ENCODE measurements at regions not wholly inside any gene's neighbourhood (a gene's known extent, or its start where the extent isn't known, plus 50 kb on each side); places are given as distances from the start of the nearest gene placed in this dataset.

DNA sequence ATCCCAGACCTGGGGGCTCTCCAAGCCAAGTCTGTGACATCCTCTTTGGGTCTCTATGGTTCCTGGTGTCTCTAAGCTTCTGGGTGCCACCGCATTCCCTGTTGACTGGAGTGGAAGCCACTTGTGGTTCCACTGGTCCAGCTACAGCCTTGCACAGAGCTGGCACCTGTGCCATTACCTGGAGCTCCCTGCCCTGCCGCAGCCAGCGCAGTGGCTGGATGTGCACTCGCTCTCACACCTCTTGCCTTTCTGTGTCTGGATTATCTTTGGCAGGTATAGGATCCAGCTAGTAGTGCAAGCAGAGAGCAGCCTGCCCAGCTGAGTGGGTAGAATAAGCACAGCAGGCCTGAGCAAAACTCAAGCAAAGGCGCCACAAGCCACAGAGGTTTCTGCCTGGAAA, 1635.5 kb downstream of the OTOL1 start:
- Histone ChIP-seq H3K4me2 (ENCODE audit: low read length) (no peak overlapping the region), H2AFZ (ENCODE audit: low read length) (no peak overlapping the region), H3F3A (ENCODE audit: insufficient read depth, low read length) (no peaks in the 10 kb centered on the region), H3K9me2 (ENCODE audit: low read depth, low read length) (no peaks in the 10 kb centered on the region; the same call in 1 of the 2 replicates), H3K9me3 (ENCODE audit: low read length) (no peaks in the 10 kb centered on the region), H3K36me3 (ENCODE audit: insufficient read depth, low read length) (no peaks in the 10 kb centered on the region), H3K27ac (ENCODE audit: low read depth, low read length, poor library complexity, severe bottlenecking) (no peak overlapping the region), H3K4me1 (ENCODE audit: insufficient read depth, low read length, severe bottlenecking) (no peaks in the 10 kb centered on the region), H4K20me1 (ENCODE audit: insufficient read depth, low read length) (no peaks in the 10 kb centered on the region), H3K79me2 (ENCODE audit: insufficient read depth, low read length) (no peaks in the 10 kb centered on the region), H3K4me3 (ENCODE audit: low read depth, low read length, poor library complexity, severe bottlenecking) (no peak overlapping the region), H3K9ac (ENCODE audit: low read length) (no peak overlapping the region), H3K27me3 (ENCODE audit: insufficient read depth, low read length) (no peaks in the 10 kb centered on the region)
- TF ChIP-seq EZH2 (IDR thresholded peaks at IDR 0.05; ENCODE audit: borderline replicate concordance, low read length) = no peak
- TF ChIP-seq, protein P1, sequence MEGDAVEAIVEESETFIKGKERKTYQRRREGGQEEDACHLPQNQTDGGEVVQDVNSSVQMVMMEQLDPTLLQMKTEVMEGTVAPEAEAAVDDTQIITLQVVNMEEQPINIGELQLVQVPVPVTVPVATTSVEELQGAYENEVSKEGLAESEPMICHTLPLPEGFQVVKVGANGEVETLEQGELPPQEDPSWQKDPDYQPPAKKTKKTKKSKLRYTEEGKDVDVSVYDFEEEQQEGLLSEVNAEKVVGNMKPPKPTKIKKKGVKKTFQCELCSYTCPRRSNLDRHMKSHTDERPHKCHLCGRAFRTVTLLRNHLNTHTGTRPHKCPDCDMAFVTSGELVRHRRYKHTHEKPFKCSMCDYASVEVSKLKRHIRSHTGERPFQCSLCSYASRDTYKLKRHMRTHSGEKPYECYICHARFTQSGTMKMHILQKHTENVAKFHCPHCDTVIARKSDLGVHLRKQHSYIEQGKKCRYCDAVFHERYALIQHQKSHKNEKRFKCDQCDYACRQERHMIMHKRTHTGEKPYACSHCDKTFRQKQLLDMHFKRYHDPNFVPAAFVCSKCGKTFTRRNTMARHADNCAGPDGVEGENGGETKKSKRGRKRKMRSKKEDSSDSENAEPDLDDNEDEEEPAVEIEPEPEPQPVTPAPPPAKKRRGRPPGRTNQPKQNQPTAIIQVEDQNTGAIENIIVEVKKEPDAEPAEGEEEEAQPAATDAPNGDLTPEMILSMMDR (IDR thresholded peaks at IDR 0.05; ENCODE audit: low read length) = no peak

- Histone ChIP-seq H3K4me3 (ENCODE audit: low read depth, low read length, poor library complexity, severe bottlenecking) (no peak overlapping the region), H3K9me2 (ENCODE audit: low read depth, low read length) (no peaks in the 10 kb centered on the region; the same call in 1 of the 2 replicates), H3K9me3 (ENCODE audit: low read length) (0 out of 2 replicates have a peak, but pooled peaks cover 2% of the 10 kb centered on the region), H3K79me2 (ENCODE audit: insufficient read depth, low read length) (no peaks in the 10 kb centered on the region), H4K20me1 (ENCODE audit: insufficient read depth, low read length) (no peaks in the 10 kb centered on the region), H3K36me3 (ENCODE audit: insufficient read depth, low read length) (no peaks in the 10 kb centered on the region), H2AFZ (ENCODE audit: low read length) (no peak overlapping the region), H3K9ac (ENCODE audit: low read length) (no peak overlapping the region), H3K4me1 (ENCODE audit: insufficient read depth, low read length, severe bottlenecking) (no peaks in the 10 kb centered on the region), H3F3A (ENCODE audit: insufficient read depth, low read length) (no peaks in the 10 kb centered on the region), H3K4me2 (ENCODE audit: low read length) (no peak overlapping the region), H3K27ac (ENCODE audit: low read depth, low read length, poor library complexity, severe bottlenecking) (no peak overlapping the region), H3K27me3 (ENCODE audit: insufficient read depth, low read length) (no peaks in the 10 kb centered on the region)
- TF ChIP-seq, protein P1 (IDR thresholded peaks at IDR 0.05; ENCODE audit: low read length) = no peak
- no peak for TF ChIP-seq EZH2 (IDR thresholded peaks at IDR 0.05; ENCODE audit: borderline replicate concordance, low read length)
Observed at GRCh38 chr3:163129287-163129686, 1632.7 kb downstream of the OTOL1 start.

GRCh38 chr3:163126115-163126514, 1629.5 kb downstream of the OTOL1 start:
- H3K9me2 ChIP-seq (ENCODE audit: low read depth, low read length) = no peaks in the 10 kb centered on the region; the same call in 1 of the 2 replicates
- H3K9ac ChIP-seq (ENCODE audit: low read length) = no peak overlapping the region
- H3K4me3 ChIP-seq (ENCODE audit: low read depth, low read length, poor library complexity, severe bottlenecking) = no peak overlapping the region
- H4K20me1 ChIP-seq (ENCODE audit: insufficient read depth, low read length) = no peaks in the 10 kb centered on the region
- no peaks in the 10 kb centered on the region for H3K36me3 ChIP-seq (ENCODE audit: insufficient read depth, low read length)
- no peak overlapping the region for H3K4me2 ChIP-seq (ENCODE audit: low read length)
- H3K27me3 ChIP-seq (ENCODE audit: insufficient read depth, low read length) = no peaks in the 10 kb centered on the region
- H3K9me3 ChIP-seq (ENCODE audit: low read length) = 0 out of 2 replicates have a peak, but pooled peaks cover 2% of the 10 kb centered on the region
- TF ChIP-seq, protein P1 (IDR thresholded peaks at IDR 0.05; ENCODE audit: low read length) = no peak
- no peak for TF ChIP-seq EZH2 (IDR thresholded peaks at IDR 0.05; ENCODE audit: borderline replicate concordance, low read length)
- no peaks in the 10 kb centered on the region for H3F3A ChIP-seq (ENCODE audit: insufficient read depth, low read length)
- no peaks in the 10 kb centered on the region for H3K79me2 ChIP-seq (ENCODE audit: insufficient read depth, low read length)
- H2AFZ ChIP-seq (ENCODE audit: low read length) = no peak overlapping the region
- no peaks in the 10 kb centered on the region for H3K4me1 ChIP-seq (ENCODE audit: insufficient read depth, low read length, severe bottlenecking)
- no peak overlapping the region for H3K27ac ChIP-seq (ENCODE audit: low read depth, low read length, poor library complexity, severe bottlenecking)
